HG03139 (cell line): ENCODE measurements at regions not wholly inside any gene's neighbourhood (a gene's known extent, or its start where the extent isn't known, plus 50 kb on each side); places are given as distances from the start of the nearest gene placed in this dataset.

ENCODE experiments used
- ATAC-seq: cut with Tn5 transposase; IDR thresholded peaks from one replicate; pipeline ENCODE4 v1.9.1; 2021; ENCODE audit not compliant: unreplicated experiment

DNA sequence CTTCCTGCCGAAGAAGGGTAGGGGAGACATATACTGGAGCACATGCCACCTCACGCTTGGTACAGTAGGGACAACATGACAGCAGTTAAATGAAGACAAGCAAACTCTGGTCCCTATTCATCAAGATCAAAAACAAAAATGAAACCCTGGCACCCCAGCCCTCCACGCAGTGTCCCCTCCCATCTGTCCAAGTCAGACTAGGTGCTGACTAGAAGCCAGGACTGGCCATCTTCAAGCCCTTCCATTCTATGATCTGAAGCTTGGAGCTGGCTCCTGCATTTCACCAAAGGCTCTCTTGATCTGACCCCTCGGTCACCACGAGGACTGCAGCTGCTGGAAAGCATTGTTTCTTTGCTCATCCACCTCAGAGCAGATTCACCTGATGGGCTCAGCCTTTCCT is 158.9 kb upstream of the GGTLC1 start:
- ATAC-seq: no peak

DNA sequence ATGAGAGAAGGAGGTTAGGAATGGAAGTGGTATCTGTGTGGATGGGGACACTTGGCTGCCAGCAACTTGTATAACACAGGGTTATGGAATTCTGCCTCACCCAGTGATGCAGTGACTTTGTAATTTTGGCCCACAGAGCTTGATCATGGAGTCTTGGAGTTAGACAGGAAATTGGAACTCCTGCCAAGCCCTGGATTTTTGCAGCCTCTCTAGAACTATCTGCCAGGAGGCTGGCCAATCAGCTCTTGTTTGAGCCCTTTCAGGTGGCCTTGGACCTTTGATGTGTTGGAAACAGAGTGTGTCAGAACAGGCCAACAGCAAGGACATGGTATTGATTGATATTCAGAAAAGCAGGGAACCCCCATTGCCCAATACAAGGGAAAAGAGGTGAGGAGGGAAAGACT is 157.7 kb upstream of the GGTLC1 start:
- no peak for ATAC-seq

DNA sequence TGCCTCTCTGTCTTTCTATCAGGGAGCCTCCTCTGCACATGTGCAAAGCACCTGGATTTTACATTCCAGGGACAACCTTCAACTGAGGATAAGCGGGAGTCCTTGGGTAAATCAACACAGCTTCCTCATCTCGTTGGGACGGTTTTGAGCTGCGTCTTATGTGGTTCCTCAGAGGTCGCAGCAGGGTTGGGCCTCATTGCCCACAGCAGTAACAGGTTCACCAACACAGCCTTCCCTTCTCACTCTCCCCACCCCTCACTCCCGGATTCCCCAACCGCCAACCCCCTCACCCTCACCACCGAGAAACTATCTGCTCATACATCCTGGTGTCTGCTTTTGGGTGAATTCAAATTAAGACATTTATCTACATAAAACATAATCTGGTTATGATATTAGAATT is 155.8 kb upstream of the GGTLC1 start:
- ATAC-seq: no peak

DNA sequence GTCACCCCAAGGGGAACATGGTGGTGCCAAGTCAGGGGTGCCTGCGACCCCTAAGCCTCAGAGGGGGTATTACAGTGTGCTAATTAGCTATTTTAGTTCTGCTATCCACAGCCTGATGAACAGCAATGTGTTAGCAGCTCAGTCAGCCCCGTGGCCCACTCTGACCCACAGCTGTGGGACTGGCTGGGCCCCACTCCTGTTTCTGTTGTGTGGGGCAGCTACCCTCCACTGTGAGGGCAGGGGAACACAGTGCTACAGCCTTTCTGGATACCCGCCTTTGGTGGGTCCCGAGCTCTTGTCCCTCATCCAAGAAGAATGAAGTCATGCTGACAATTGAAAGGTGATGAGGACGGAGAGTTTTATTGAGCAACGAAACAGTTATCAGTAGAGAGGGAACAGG is 152.5 kb upstream of the GGTLC1 start:
- no peak for ATAC-seq

DNA sequence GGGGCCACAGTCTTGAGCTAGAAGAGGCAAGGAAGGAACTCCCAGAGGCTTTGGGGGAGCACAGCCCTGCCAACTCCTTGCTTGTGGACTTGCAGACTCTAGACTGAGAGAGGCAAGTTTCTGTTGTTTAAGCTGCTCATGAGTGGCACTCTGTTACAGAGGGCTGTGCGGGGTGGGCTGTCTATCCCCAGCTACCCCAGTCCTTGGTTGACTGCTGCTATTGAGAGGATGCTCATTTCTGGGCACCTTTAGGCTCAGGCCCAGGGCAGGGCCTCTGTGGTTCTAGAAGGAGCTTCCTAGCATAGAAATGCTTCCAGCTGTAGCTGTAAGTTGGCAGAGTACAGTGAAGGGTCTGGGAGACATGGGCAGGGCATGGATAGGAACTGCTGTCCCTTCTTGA is 151.3 kb upstream of the GGTLC1 start:
- ATAC-seq: no peak

DNA sequence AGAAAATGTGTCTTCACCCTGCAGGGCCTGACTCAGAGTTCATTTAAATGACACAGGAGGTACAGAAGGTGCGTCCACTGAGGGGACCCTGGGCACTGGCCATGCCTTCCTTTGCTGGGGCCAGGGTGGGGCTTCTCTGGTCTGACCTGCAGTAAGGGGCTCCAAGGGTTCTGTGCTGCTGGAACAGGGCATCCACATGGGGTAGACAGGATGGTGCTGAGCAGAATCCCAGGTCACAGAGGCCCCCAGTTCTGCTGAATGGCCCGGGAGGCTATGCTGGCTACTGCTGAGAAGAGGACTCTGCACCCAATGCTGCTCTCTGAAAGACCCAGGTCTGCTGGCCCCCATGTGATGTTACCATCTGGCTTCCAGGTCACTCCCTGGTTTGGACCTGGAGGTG is 150.4 kb upstream of the GGTLC1 start:
- no peak for ATAC-seq

DNA sequence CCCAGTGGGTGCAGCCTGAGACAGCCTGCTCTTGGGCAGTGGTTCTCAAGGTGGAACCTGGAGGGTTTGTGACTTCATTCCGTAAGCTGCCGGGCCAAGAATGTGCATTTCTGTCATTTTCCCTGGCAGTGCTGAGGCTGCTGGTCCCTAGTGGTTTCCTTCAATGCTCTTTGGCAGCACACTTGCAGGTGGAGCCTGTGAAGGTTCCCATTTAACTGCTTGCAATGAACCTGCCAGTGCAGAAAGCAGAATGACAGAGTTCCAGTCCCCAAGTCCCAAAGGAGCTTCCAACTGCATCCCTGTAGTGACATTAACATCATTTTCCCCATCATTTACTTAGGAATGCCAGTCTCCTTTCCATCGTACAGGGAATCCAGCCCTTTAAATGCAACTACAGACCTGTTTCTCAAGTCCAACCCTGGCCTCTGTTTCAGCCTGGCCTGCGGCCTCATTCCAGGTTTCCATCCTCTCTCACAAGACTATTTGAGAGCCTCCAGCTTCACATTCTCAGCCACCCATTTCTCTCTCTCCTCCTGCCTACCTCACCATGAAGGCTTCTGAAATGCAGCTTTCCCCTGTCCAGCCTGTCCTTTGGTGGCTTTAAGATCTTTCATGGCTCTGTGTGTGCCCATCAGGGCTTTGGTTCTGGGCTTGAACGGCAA is 149.7 kb upstream of the GGTLC1 start:
- ATAC-seq: no peak

DNA sequence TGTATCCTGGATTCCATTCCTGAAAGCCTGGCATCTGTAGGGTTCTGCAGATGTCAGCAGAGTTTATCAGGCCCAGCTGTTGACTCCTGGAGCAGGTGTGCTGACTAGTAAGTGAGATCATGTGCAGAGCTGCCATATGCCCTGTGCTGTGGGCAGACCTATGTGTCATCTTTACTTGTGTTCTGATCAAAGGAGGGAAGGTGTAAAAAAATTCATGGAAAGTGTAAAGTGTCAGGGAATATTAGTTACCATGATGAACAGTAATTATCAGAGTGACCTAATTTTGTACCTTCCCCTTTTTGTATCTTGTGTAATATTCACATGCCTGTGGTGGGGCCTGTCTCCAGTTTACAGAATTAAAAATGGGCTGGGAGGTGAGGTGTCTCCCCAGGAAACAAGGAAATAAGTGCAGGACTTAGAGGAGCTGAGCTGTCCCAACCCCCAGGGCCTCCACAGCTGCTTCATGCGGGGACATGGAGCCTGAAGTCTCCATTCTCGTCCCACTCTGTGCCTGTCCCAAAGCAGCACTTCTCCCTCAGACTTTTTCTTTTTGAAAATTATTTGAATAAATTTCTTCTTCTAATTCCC is 148.2 kb upstream of the GGTLC1 start:
- no peak for ATAC-seq

DNA sequence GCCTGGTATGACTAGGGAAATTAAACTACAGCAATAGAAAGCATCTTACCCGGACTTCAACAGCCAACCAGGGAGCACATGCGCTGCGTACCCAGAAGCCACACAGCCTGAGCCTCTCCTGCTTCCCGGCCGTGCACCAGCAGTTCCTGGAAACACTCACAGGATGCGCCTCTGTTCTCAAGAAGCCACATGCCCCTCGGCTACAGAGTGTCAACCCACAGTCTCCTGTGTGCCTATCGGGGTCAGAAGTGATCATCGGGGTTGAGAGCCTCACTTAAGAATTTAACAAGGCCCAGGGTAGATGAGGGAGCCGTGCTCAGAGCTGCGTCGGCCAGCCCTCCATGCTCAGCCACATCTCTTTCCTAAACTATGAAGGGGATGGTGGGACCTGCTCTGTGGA is 147.2 kb upstream of the GGTLC1 start:
- ATAC-seq: no peak

DNA sequence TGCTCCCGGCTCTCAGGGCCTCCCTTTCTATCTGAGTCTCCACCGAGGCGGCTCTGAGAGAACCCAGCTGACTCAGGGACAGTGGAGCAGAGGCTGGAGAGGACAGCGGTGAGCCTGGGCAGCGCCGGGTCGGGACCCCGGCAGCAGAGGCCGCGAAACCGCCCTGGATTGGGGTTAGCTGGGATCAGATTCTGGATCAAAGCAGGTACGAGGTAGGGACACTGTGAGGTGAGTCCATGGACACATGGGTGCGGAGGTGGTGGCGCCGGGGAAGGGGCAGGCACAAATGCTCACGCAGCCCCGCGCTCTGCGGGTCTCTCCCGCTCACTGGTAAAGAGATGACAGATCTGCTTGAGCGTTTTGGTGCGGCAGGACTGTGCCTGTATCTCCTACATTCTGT is 146.4 kb upstream of the GGTLC1 start:
- no peak for ATAC-seq

DNA sequence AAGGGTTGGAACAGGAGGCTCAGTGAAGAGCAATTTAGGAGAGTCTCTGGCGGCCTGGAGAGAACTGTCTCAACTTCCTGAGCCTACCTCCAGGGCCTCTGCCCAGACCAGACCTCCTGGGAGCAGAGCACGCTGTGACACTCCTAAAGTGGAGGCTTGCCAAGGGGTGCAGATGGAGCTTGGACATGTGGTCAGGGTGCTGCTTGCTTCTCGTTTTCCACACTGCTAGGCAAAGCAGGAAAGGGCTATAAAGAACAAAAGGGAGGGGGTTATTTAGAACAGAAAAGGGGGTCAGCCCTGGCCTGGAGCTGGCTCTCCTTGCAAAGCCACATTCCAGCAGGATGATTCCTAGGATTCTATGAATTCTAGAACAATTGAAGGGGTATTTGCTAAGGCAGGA is 145.7 kb upstream of the GGTLC1 start:
- no peak for ATAC-seq

DNA sequence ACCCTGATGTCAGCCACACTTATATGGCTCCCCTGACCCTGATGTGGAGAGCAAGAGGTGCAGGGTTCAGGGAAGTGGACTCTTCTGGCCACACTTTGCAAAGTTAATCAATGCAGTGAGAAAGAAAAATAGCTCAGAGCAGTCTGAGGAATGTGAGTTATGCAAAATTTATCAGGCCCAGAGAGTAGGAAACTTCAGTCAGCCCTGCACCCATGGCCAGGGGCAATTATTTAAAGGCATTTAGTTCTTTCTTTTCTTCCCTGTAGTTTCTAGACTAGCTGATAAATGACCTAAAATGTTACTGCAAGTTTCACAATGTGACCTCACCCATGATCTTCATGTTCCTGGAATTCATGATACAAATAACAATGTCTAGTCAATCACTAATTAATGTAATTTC is 143.7 kb upstream of the GGTLC1 start:
- no peak for ATAC-seq

DNA sequence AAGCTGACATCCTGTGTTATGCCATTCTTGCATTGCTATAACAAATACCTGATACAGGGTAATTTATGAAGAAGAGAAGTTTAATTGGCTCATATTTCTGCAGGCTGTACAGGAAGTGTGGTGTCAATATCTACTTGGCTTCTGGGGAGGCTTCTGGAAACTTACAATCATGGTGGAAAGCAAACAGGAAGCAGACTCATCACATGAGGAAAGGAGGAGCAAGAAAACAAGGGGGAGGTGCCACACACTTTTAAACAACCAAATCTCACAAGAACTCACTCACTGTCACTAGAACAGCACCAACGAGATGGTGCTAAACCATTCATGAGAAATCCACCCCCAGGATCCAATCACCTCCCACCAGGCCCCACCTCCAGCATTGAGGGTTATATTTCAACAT is 143.1 kb upstream of the GGTLC1 start:
- no peak for ATAC-seq

DNA sequence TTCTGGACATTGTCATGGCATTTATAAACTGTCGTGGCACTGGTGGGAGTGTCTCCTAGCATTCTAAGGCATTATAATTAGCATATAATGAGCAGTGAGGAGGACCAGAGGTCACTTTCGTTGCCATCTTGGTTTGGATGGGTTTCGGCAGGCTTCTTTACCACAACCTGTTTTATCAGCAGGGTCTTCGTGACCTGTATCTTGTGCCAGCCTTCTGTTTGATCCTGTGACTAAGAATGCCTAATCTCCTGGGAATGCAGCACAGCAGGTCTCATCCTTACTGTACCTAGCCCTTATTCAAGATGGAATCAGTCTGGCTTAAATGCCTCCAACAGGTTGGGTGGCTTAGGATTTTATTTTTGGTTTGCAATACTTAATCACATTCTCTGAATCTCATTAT is 142.7 kb upstream of the GGTLC1 start:
- no peak for ATAC-seq

DNA sequence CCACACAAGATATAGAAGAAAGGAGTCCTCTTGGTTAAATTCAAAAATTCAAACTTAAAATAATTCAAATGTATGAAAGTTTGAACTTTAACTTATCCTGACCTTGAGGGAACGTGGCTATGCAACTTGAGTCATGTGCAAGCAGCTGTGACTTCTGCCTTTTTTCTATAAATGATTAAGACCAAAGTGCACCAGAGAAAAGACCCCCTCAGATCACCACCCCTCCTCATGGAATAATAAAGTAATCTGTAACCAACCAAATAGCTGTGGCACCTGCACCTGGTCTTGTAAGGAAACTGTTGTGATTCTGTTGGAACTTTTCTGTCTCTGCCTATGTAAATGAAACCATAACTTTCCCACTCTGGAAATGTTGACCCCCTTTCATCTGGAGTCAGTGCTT is 141.1 kb upstream of the GGTLC1 start:
- ATAC-seq: no peak

DNA sequence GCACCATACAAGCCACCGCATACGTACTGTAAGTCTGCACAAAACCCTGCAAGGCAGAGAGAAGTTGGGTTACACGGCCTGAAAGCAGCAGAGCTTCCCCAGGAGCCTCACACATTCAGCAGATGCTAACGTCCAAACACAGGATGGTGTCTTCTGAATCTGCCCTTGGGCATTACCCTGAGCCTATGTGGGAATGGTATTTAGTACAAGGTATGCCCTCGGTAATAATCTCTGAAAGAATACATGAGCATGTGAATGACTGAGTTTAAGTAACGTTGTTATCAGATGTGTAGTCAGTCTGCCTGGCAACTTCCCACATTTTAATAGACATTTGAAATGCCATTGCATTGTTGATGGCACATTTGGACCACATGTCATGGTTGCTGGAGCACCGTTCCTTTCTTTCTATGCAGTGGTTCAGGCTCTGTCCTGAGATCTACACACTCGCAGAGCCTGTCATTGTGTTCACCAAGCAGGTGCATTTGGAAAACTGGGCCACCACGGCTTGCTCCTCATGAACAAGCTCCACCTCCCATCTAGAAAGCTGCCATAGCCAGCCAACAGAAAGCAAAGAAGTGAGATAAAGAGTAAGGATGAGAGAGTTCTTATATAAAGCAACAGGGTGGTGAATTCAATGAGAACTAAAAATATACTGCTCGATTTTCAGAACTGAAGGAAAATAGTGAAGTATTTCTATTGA is 136.5 kb upstream of the GGTLC1 start:
- no peak for ATAC-seq

DNA sequence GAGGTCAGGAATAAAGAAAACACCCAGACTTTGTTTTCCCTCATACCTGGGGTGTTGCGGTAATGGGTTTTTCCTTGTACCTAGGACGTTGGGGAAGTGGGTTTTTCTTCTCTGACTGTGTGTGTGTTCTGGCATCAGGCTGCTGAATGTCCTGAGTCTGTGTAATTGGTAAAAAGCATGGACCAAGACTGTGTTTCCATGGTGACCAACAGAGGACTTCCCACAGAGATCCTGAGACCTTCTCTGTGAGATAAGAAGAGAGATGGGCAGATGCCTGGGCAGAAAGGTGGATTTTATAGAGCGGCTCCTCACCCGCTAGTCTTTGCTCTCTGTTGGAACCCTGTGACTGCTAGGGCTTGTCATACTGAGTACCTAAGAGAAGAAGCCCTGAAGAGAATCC is 135.4 kb upstream of the GGTLC1 start:
- no peak for ATAC-seq

DNA sequence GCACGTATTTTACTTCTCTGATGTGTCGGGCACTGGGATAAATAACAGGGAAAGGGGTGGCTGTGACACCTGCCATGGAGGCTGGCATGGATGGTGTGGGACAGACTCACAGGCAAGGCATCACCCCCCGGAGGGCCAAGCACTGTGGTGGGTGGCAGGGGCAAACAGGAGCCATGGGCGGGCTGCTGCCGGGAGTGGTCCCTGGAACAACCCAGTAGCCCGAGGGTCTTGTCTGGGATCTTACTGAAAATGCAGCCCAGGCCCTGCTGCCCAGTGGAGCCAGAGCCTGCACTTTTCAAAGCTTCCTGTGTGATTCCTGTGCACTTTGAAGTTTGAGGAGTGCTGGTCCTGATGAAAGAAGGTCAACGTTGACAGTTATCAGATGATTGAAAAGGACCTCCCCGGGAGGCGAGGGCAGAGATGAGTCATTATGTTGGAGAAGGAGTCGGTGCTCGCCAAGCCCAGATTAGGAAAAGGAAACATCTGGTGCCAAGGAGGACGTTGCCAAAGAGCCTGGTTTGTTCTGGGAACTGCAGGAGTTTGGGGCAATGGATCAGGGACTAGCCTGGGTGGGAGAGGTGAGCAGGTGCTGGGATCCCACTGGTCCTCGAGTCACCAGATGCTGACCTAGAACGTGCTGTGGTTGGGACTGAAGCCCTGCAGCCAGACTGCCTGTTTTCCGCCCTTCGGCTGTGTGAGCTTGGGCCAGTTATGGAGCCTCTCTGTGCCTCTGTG is 130.0 kb upstream of the GGTLC1 start:
- ATAC-seq: no peak

DNA sequence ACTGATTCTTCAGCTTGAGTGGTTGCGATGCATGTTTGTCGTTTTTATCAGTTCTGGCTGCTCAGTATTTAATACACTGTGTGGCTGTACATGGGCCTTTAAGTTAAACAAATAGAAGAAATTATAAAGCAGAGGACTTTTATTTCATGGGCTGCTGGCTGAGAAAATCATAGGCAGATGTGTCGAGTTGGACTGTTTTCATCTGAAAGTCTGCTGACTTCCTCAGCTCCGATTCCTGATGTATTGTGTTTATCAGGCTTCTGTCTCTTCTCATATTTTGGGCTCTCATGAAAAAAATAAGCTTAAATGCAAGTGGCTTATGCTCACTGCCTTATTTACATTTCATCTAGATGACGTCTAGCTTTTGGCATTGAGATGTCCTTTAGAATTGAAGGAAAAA is 129.5 kb upstream of the GGTLC1 start:
- no peak for ATAC-seq

DNA sequence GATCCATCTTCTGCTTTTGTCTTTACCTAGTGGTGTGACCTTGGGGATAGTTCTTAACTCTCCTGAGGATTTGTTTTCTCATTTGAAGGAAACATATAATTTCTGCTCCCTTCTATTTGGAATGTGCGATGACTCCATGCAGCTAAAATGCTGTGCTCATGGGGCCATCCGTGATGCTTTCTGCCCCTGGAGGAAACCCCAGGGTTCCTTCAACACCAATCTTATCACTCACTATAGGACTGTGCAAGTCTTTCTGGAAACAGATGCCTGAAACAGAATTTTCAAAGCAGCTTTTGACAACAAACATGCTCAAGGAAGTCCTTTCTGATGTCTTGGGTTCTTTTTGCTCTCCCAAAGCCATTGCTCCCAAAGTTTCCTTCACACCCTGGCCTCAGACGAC is 128.8 kb upstream of the GGTLC1 start:
- ATAC-seq: no peak

DNA sequence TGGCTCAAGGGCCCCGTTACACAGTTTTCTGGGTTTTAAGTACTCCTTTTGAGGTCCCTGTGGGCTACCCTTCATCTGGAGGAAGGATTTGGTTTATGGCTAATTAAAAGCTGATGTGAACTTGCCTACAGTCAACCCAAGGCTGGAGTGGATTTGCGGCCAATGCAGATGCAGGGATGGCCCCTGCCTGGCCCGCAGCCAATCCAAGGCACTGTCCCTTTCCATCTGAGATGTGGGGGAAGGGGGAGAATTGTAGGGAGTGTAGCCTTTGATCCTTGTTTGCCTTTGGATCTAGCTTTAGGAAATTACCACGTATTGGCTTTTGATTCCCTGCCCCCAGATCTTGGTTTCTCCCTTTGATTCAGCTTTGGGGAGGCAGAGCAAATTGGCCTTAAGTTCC is 128.0 kb upstream of the GGTLC1 start:
- ATAC-seq: no peak

DNA sequence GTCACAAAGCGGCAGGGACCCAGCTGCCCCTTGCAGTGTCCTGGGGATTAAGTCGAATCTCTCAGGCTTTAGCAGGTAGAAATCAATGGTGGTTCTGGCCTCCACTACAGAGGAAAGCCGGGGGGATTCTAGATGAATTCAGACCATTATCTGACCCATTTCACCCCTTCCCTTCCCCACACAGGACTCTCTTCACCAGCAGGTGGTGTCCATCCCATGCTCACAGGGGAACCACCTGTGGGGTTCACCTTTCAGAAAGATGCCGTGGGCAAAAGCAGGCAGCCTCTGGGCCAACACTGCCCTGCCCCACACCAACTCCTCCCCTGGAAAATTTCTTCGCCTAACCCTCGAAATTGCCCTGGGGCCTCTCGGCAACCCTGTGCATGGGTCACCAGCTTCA is 123.8 kb upstream of the GGTLC1 start:
- ATAC-seq: no peak
